Mucosa of descending colon (tissue), 3 donors: ENCODE measurements at regions not wholly inside any gene's neighbourhood (a gene's known extent, or its start where the extent isn't known, plus 50 kb on each side); places are given as distances from the start of the nearest gene placed in this dataset.

Experiments used
- ATAC-seq: fragments of 200-7000 bp; cut with Tn5 transposase; one replicate; pipeline ENCODE4 v1.9.1; 2020; ENCODE audit warnings: mild to moderate bottlenecking, moderate library complexity
- DNase-seq, 3 donors: peaks; one replicate each; pipeline ENCODE4 v3.0.0-alpha.2; 2020
- H3K36me3 ChIP-seq: fragments of 200-600 bp; one replicate; pipeline ENCODE4 v1.8.0; 2021; ENCODE audit warnings: low read depth, mild to moderate bottlenecking
- H3K4me1 ChIP-seq: fragments of 200-600 bp; one replicate; pipeline ENCODE4 v1.8.0; 2021; ENCODE audit warnings: low read depth, mild to moderate bottlenecking
- H3K4me3 ChIP-seq: fragments of 200-600 bp; one replicate; pipeline ENCODE4 v1.8.0; 2021; ENCODE audit warnings: mild to moderate bottlenecking
- H3K9me3 ChIP-seq: fragments of 200-600 bp; one replicate; pipeline ENCODE4 v1.8.0; 2021; ENCODE audit warnings: mild to moderate bottlenecking
- CTCF ChIP-seq: fragments of 200-600 bp; IDR thresholded peaks from one replicate; pipeline ENCODE4 v1.8.0; 2022; ENCODE audit warnings: antibody characterized with exemption, mild to moderate bottlenecking
- intact Hi-C, 2 donors: fragments of 100-400 bp; cut with DNase I in 1 of 2; cut with micrococcal nuclease in 1 of 2; formaldehyde crosslinking; loops; one replicate each; pipeline versions ENCODE4 v1.11.0 to v1.11.1; 2022; cut with DNase I, micrococcal nuclease
- donor health status: DM: no; HTN: no; CAD: no; lungs with moderate emphysema.
- donor health status: DM: no; HTN: no; CAD: no.
- donor health status: DM: no; HTN: yes; CAD: no.

- no peak for ATAC-seq
- no peaks in the 10 kb centered on the region for H3K4me1 ChIP-seq
- TF ChIP-seq CTCF = no peak
- no peaks in the 10 kb centered on the region for H3K9me3 ChIP-seq
- H3K36me3 ChIP-seq = no peaks in the 10 kb centered on the region
- H3K4me3 ChIP-seq = no peak overlapping the region
- DNase-seq = no peak
- intact Hi-C loops = no loop called here
Observed at GRCh38 chr6:153673750-153674149, 365.3 kb upstream of the OPRM1 start.

DNA sequence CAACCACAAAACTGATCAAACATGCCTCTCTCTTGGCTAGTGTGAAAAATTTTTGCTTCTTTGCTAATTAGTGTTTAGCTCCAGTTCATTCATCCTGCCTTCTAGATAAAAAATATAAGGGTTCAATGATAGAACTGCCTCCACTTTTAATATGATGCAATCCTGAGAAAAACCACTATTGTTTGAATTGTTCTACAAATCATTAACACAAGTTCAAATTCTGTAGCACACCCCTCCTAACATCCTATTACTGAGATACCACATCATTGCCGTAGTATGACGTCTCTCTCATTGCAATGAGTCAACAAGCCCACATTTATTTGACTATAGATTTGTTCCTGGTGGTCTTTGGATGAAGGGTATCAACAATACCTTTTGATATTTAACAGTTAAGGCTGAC lies 365.8 kb upstream of the OPRM1 start:
- ATAC-seq (no peak), DNase-seq (no peak)
- H3K9me3 ChIP-seq = no peaks in the 10 kb centered on the region
- TF ChIP-seq CTCF = no peak
- intact Hi-C loops = no loop called here
- H3K4me3 ChIP-seq = no peak overlapping the region
- H3K36me3 ChIP-seq = no peaks in the 10 kb centered on the region
- H3K4me1 ChIP-seq = no peaks in the 10 kb centered on the region

DNA sequence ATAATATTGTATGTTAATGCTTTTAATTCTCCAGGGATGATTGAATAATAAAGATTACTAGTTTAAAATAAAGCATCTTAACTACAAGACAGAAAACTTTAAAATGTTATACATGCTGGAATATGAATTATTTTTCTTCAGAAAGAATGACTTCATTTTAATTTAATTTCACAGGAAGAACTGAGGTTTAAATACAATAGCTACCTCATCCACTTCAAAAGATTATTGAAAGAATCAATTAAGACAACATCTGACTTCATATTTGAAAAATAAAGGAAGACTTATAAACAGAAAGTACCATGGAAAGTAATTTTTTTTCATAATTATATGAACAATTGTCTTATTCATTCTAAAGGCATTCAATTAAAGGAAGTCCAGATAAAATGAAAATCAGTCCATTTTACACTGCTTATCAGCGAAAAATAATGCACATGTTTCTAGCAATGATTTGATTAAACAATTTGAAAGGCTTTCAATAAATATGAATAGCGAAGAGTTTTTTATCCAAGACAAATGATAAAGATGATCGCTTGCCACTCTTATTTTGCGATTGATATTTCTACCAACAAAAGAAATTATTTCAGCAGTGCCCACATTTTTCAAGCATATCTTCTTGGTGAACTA lies 368.5 kb upstream of the OPRM1 start:
- H3K4me1 ChIP-seq = no peaks in the 10 kb centered on the region
- TF ChIP-seq CTCF = no peak
- H3K9me3 ChIP-seq = no peaks in the 10 kb centered on the region
- ATAC-seq (no peak), DNase-seq (no peak)
- H3K4me3 ChIP-seq = no peak overlapping the region
- intact Hi-C loops = no loop called here
- no peaks in the 10 kb centered on the region for H3K36me3 ChIP-seq

DNA sequence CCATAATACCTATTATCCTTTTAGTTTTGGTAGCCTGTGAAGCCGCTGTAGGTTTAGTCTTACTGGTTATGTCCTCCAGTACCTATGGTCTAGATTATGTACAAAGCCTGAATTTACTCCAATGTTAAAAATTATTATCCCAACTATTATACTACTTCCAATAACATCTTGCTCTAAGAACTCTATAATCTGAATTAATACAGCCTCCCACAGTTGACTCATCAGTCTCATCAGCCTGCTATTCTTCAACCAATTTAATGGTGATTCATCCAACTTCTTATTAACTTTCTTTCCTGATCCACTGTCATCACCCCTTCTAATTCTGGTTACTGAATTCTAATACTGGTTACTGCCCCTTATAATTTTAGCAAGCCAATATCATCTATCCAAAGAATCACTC lies 370.3 kb upstream of the OPRM1 start:
- no peak for ATAC-seq
- no peak for TF ChIP-seq CTCF
- Histone ChIP-seq H3K9me3 (no peaks in the 10 kb centered on the region), H3K4me3 (no peak overlapping the region), H3K4me1 (no peaks in the 10 kb centered on the region), H3K36me3 (no peaks in the 10 kb centered on the region)
- intact Hi-C loops = no loop called here
- DNase-seq = no peak

DNA sequence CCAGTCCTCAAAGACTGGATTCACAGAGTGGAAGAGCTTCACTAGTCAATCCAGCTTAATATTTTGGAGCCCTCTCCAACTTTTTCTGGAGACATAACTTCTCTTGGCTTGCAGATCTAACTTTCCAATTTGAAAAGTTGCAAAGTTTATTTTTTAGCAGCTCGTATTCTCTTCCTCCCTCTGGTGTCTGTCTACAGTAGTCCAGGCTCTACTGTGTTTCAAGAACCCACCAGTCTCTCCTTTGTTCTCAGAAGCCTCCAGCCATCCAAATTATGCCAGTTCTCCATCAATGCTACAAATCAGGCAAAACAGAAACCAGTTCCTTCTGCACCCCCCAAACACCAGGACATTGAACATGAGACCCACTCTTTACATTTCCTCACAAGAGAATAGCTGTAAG lies 376.1 kb upstream of the OPRM1 start:
- ATAC-seq (no peak), DNase-seq (no peak)
- Histone ChIP-seq H3K9me3 (no peaks in the 10 kb centered on the region), H3K36me3 (no peaks in the 10 kb centered on the region), H3K4me3 (no peak overlapping the region), H3K4me1 (no peaks in the 10 kb centered on the region)
- intact Hi-C loops = no loop called here
- no peak for TF ChIP-seq CTCF

DNA sequence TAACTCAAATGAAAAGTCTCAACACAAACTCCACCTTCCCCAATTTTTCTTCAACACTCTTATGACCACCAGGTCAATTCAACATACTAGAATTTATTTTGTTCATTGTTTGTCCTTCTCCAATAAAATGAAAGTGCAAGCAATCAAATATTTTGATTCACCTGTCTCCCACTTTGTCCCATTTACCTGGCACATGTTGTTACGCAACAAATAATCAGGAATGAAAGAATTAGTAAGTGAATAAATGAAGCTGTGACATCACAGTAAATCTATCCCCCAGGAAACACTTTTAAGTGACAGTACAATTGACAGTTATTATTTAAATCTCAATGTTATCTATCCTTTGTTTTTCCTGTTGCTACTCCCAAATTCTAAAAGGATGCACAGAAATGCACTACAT lies 393.7 kb upstream of the OPRM1 start:
- TF ChIP-seq CTCF = no peak
- Histone ChIP-seq H3K9me3 (no peaks in the 10 kb centered on the region), H3K4me1 (no peaks in the 10 kb centered on the region), H3K36me3 (no peaks in the 10 kb centered on the region), H3K4me3 (no peak overlapping the region)
- ATAC-seq (no peak), DNase-seq (no peak)
- intact Hi-C loops = no loop called here
